ENCODE measurements at regions not wholly inside any gene's neighbourhood (a gene's known extent, or its start where the extent isn't known, plus 50 kb on each side); places are given as distances from the start of the nearest gene placed in this dataset.

DNA sequence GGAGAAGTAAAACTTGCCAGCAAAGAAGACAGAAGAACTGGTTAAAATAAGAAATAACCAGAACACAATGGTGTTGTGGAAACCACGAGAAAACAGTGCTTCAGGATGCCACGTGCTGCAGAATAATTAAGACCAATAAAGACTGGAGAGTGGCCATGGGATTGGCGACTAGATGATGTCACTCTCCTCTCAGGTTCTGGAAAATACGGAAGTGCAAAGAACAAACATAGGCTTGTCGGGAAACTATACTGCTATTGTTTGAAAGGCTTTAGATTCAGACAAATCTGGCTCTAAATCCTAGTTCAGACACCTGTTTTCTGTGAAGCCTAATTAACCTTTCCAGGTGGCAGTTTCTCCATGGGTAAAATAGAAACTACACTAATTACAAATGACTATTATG, 138.4 kb upstream of the STXBP5 start:
- TF ChIP-seq ZNF883 (CRISPR knock-in tag; IDR thresholded peaks at IDR 0.05; ENCODE audit: not compliant biosample characterization) (no peak), ZNF121 (CRISPR knock-in tag; IDR thresholded peaks at IDR 0.05) (no peak), IRF2 (CRISPR knock-in tag; IDR thresholded peaks at IDR 0.05) (no peak), MAZ (IDR thresholded peaks at IDR 0.05; ENCODE audit: borderline replicate concordance, low read depth, low read length) (no peak), MAZ (CRISPR knock-in tag; IDR thresholded peaks at IDR 0.05; ENCODE audit: low read depth) (no peak), PTBP1 (IDR thresholded peaks at IDR 0.05; ENCODE audit: low read depth, low read length, poor library complexity, severe bottlenecking) (no peak)
- TF ChIP-seq, protein P1, sequence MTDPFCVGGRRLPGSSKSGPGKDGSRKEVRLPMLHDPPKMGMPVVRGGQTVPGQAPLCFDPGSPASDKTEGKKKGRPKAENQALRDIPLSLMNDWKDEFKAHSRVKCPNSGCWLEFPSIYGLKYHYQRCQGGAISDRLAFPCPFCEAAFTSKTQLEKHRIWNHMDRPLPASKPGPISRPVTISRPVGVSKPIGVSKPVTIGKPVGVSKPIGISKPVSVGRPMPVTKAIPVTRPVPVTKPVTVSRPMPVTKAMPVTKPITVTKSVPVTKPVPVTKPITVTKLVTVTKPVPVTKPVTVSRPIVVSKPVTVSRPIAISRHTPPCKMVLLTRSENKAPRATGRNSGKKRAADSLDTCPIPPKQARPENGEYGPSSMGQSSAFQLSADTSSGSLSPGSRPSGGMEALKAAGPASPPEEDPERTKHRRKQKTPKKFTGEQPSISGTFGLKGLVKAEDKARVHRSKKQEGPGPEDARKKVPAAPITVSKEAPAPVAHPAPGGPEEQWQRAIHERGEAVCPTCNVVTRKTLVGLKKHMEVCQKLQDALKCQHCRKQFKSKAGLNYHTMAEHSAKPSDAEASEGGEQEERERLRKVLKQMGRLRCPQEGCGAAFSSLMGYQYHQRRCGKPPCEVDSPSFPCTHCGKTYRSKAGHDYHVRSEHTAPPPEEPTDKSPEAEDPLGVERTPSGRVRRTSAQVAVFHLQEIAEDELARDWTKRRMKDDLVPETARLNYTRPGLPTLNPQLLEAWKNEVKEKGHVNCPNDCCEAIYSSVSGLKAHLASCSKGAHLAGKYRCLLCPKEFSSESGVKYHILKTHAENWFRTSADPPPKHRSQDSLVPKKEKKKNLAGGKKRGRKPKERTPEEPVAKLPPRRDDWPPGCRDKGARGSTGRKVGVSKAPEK (CRISPR knock-in tag; IDR thresholded peaks at IDR 0.05; ENCODE audit: borderline replicate concordance) = no peak
- TF ChIP-seq, protein P2, sequence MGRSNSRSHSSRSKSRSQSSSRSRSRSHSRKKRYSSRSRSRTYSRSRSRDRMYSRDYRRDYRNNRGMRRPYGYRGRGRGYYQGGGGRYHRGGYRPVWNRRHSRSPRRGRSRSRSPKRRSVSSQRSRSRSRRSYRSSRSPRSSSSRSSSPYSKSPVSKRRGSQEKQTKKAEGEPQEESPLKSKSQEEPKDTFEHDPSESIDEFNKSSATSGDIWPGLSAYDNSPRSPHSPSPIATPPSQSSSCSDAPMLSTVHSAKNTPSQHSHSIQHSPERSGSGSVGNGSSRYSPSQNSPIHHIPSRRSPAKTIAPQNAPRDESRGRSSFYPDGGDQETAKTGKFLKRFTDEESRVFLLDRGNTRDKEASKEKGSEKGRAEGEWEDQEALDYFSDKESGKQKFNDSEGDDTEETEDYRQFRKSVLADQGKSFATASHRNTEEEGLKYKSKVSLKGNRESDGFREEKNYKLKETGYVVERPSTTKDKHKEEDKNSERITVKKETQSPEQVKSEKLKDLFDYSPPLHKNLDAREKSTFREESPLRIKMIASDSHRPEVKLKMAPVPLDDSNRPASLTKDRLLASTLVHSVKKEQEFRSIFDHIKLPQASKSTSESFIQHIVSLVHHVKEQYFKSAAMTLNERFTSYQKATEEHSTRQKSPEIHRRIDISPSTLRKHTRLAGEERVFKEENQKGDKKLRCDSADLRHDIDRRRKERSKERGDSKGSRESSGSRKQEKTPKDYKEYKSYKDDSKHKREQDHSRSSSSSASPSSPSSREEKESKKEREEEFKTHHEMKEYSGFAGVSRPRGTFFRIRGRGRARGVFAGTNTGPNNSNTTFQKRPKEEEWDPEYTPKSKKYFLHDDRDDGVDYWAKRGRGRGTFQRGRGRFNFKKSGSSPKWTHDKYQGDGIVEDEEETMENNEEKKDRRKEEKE (IDR thresholded peaks at IDR 0.05) = no peak
